ENCODE measurements at regions not wholly inside any gene's neighbourhood (a gene's known extent, or its start where the extent isn't known, plus 50 kb on each side); places are given as distances from the start of the nearest gene placed in this dataset.

- H3K36me3 ChIP-seq (ENCODE audit: control insufficient read depth in 2 of 2, insufficient read depth in 1 of 2, low read length in 2 of 2): no peaks in the 10 kb centered on the region
- POLR2A ChIA-PET: no interaction called here
- no peaks in the 10 kb centered on the region for H3K4me1 ChIP-seq (ENCODE audit: control insufficient read depth, insufficient read depth, low read length)
- H3K27ac ChIP-seq (ENCODE audit: extremely low read depth, low read depth, low read length): no peak overlapping the region
- CTCF ChIA-PET: interaction anchor here (0.6 to 0.7 kb wide), 3 partner anchors 215 to 633 kb away, joined by 3 read pairs; no protein-coding TSS in a partner anchor
- no peaks in the 10 kb centered on the region for H3K9me3 ChIP-seq (ENCODE audit: control insufficient read depth, insufficient read depth, low read depth, low read length)
- H3K4me3 ChIP-seq (ENCODE audit: low read depth, low read length): no peak overlapping the region
- TF ChIP-seq ZNF23 (tag by site-specific recombination; IDR thresholded peaks at IDR 0.05; ENCODE audit: borderline replicate concordance) (no peak), ZNF391 (tag by site-specific recombination; IDR thresholded peaks at IDR 0.05; ENCODE audit: borderline replicate concordance, low read depth) (no peak), ZNF16 (tag by site-specific recombination; IDR thresholded peaks at IDR 0.05; ENCODE audit: low read depth) (no peak), GLIS2 (tag by site-specific recombination; IDR thresholded peaks at IDR 0.05) (no peak), ZBTB11 (tag by site-specific recombination; conservative IDR thresholded peaks at IDR 0.05; ENCODE audit: low read depth) (no peak), ZNF426 (tag by site-specific recombination; IDR thresholded peaks at IDR 0.05) (no peak), ZNF76 (tag by site-specific recombination; IDR thresholded peaks at IDR 0.05; ENCODE audit: borderline replicate concordance, low read depth) (no peak), GLI4 (tag by site-specific recombination; IDR thresholded peaks at IDR 0.05) (no peak)
- TF ChIP-seq, protein P1, sequence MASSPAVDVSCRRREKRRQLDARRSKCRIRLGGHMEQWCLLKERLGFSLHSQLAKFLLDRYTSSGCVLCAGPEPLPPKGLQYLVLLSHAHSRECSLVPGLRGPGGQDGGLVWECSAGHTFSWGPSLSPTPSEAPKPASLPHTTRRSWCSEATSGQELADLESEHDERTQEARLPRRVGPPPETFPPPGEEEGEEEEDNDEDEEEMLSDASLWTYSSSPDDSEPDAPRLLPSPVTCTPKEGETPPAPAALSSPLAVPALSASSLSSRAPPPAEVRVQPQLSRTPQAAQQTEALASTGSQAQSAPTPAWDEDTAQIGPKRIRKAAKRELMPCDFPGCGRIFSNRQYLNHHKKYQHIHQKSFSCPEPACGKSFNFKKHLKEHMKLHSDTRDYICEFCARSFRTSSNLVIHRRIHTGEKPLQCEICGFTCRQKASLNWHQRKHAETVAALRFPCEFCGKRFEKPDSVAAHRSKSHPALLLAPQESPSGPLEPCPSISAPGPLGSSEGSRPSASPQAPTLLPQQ (tag by site-specific recombination; IDR thresholded peaks at IDR 0.05): no peak
Measured at GRCh38 chr10:62545160-62546066, 171.2 kb downstream of the ZNF365 start.

DNA sequence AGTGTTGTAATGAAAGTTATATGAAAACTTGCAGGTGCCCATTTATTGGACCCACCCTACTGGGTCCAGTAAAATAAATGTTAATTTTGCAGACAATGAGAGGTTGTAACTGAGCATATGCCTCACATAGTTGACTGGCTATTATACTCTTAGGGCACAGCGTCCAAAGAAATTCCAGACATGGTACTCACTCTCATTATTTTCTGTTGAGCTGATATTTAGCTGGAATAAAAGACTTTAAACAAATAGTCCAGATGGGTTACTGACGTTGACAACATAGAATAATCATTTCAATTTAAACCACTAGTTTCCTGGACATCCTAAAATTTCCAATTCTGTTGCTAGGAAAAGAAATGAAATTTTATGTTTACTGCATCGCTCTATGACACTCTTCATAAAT is 174.5 kb downstream of the ZNF365 start:
- Histone ChIP-seq H3K4me1 (ENCODE audit: control insufficient read depth, insufficient read depth, low read length) (no peaks in the 10 kb centered on the region), H3K36me3 (ENCODE audit: control insufficient read depth in 2 of 2, insufficient read depth in 1 of 2, low read length in 2 of 2) (no peaks in the 10 kb centered on the region), H3K27ac (ENCODE audit: extremely low read depth, low read depth, low read length) (no peak overlapping the region), H3K4me3 (ENCODE audit: low read depth, low read length) (no peak overlapping the region), H3K9me3 (ENCODE audit: control insufficient read depth, insufficient read depth, low read depth, low read length) (no peaks in the 10 kb centered on the region)
- POLR2A ChIA-PET: no interaction called here
- CTCF ChIA-PET: no interaction called here
- TF ChIP-seq SALL2 (tag by site-specific recombination; IDR thresholded peaks at IDR 0.05; ENCODE audit: borderline replicate concordance) (no peak), ZBTB7A (tag by site-specific recombination; IDR thresholded peaks at IDR 0.05; ENCODE audit: low read depth) (no peak), ZBTB1 (tag by site-specific recombination; IDR thresholded peaks at IDR 0.05) (no peak), ZSCAN30 (tag by site-specific recombination; IDR thresholded peaks at IDR 0.05) (no peak), ZNF610 (tag by site-specific recombination; IDR thresholded peaks at IDR 0.05; ENCODE audit: borderline replicate concordance) (no peak), ZNF48 (tag by site-specific recombination; IDR thresholded peaks at IDR 0.05) (no peak), PRDM4 (tag by site-specific recombination; IDR thresholded peaks at IDR 0.05) (no peak), BCL11B (tag by site-specific recombination; IDR thresholded peaks at IDR 0.05; ENCODE audit: low read depth) (no peak)
